Keratinocyte (primary cell): ENCODE measurements at regions not wholly inside any gene's neighbourhood (a gene's known extent, or its start where the extent isn't known, plus 50 kb on each side); places are given as distances from the start of the nearest gene placed in this dataset.

Source experiments
- CTCF ChIP-seq, 3 experiments: IDR thresholded peaks in 1 of 3; conservative IDR thresholded peaks in 1 of 3; optimal IDR thresholded peaks in 1 of 3; 2 replicates in 2 of 3; 3 replicates in 1 of 3; pipeline versions ENCODE3 to v1.5.1; 2011; ENCODE audit warnings: low read length in 3 of 3, mild to moderate bottlenecking in 3 of 3, moderate library complexity in 2 of 3, control low read depth in 1 of 3, inconsistent platforms in 1 of 3; ENCODE audit not compliant: insufficient read depth in 2 of 3; ENCODE audit errors: extremely low read depth in 1 of 3
- EZH2 ChIP-seq: IDR thresholded peaks from one replicate; pipeline ENCODE4 v1.6.1; 2012; ENCODE audit warnings: inconsistent platforms, mild to moderate bottlenecking, low read length, moderate library complexity

- TF ChIP-seq CTCF (optimal IDR thresholded peaks at IDR 0.05 in 1 of 3, IDR thresholded peaks at IDR 0.05 in 1 of 3, conservative IDR thresholded peaks at IDR 0.05 in 1 of 3; ENCODE audit: extremely low read depth in 1 of 3, insufficient read depth in 2 of 3, low read length in 3 of 3): no peak
- no peak for TF ChIP-seq EZH2
Observed at GRCh38 chr11:29959488-29959887, 57.3 kb downstream of the KCNA4 start.
